ENCODE measurements at regions not wholly inside any gene's neighbourhood (a gene's known extent, or its start where the extent isn't known, plus 50 kb on each side); places are given as distances from the start of the nearest gene placed in this dataset.

DNA sequence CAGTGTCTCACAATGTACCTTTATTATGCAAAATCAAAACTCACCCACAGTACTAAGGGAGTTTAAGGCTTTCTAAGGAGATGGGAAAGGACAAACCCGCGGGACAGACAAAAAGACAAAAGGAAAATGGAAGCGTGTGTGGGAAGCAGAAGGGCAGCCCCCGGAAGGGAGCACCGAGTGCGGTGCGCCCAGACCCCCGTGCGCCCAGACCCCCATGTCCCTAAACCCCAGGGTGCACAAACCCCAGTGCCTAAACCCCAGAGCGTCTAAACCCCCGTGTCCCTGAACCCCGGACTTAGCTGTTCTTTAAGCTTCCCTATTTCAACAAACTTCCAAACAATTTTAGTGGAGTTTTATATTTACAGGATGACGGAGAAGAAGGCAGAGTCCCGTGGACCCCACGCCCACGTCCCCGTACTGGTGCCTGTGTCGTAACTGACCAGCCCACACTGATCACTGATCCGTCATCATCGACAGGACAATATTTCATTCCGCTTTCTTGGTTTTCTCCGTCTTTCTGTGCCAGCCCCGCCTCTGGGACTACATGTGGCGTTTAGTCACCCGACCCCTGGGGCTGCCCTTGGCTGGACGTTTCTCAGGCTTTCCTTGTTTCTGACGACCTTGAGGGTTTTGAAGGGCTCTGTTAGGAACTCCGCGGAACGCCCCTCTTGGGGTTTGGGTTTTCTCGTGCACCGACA lies 76.9 kb downstream of the RTP5 start:
- no peak for TF ChIP-seq TBL1XR1 (IDR thresholded peaks at IDR 0.05; ENCODE audit: low read depth, low read length)
- no peak for TF ChIP-seq CBX5 (IDR thresholded peaks at IDR 0.05; ENCODE audit: low read depth)
- TF ChIP-seq, protein P1, sequence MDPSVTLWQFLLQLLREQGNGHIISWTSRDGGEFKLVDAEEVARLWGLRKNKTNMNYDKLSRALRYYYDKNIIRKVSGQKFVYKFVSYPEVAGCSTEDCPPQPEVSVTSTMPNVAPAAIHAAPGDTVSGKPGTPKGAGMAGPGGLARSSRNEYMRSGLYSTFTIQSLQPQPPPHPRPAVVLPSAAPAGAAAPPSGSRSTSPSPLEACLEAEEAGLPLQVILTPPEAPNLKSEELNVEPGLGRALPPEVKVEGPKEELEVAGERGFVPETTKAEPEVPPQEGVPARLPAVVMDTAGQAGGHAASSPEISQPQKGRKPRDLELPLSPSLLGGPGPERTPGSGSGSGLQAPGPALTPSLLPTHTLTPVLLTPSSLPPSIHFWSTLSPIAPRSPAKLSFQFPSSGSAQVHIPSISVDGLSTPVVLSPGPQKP (IDR thresholded peaks at IDR 0.05; ENCODE audit: low read depth, low read length) = no peak
- no peak for TF ChIP-seq POLR2AphosphoS2 (IDR thresholded peaks at IDR 0.05; ENCODE audit: low read depth, low read length)
- TF ChIP-seq, protein P2, sequence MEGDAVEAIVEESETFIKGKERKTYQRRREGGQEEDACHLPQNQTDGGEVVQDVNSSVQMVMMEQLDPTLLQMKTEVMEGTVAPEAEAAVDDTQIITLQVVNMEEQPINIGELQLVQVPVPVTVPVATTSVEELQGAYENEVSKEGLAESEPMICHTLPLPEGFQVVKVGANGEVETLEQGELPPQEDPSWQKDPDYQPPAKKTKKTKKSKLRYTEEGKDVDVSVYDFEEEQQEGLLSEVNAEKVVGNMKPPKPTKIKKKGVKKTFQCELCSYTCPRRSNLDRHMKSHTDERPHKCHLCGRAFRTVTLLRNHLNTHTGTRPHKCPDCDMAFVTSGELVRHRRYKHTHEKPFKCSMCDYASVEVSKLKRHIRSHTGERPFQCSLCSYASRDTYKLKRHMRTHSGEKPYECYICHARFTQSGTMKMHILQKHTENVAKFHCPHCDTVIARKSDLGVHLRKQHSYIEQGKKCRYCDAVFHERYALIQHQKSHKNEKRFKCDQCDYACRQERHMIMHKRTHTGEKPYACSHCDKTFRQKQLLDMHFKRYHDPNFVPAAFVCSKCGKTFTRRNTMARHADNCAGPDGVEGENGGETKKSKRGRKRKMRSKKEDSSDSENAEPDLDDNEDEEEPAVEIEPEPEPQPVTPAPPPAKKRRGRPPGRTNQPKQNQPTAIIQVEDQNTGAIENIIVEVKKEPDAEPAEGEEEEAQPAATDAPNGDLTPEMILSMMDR (IDR thresholded peaks at IDR 0.05 in 2 of 3, conservative IDR thresholded peaks at IDR 0.05 in 1 of 3; ENCODE audit: control insufficient read depth in 2 of 3, extremely low read depth in 1 of 3, insufficient read depth in 1 of 3, low read depth in 3 of 3, low read length in 3 of 3) = no peak
- no peak for TF ChIP-seq TAF1 (IDR thresholded peaks at IDR 0.05; ENCODE audit: borderline replicate concordance, low read depth, low read length)
- TF ChIP-seq SPI1 (IDR thresholded peaks at IDR 0.05; ENCODE audit: borderline replicate concordance, insufficient read depth, low read depth, low read length) = no peak
- TF ChIP-seq RAD21 (IDR thresholded peaks at IDR 0.05; ENCODE audit: insufficient read depth, low read depth, low read length) = no peak
- no peak for TF ChIP-seq SMARCA5 (IDR thresholded peaks at IDR 0.05)
- TF ChIP-seq KDM1A (IDR thresholded peaks at IDR 0.05; ENCODE audit: borderline replicate concordance) = no peak
